ENCODE measurements at regions not wholly inside any gene's neighbourhood (a gene's known extent, or its start where the extent isn't known, plus 50 kb on each side); places are given as distances from the start of the nearest gene placed in this dataset.

- H3K4me3 ChIP-seq (ENCODE audit: low read depth, low read length): no peak overlapping the region
- POLR2A ChIA-PET: no interaction called here
- CTCF ChIA-PET: no interaction called here
- DNase-seq (ENCODE audit: low read depth, low spot score): no peak
- no peak for TF ChIP-seq CTCF (IDR thresholded peaks at IDR 0.05; ENCODE audit: insufficient read depth, low read length, missing control alignments)
These were observed 129.9 kb upstream of the VSTM2B start for GRCh38 chr19:29395734-29396414.

- TF ChIP-seq CTCF (IDR thresholded peaks at IDR 0.05; ENCODE audit: insufficient read depth, low read length, missing control alignments): no peak
- CTCF ChIA-PET: no interaction called here
- POLR2A ChIA-PET: no interaction called here
- H3K4me3 ChIP-seq (ENCODE audit: low read depth, low read length): no peak overlapping the region
- DNase-seq (ENCODE audit: low read depth, low spot score): no peak
These were observed 128.9 kb upstream of the VSTM2B start for GRCh38 chr19:29396925-29397324.

- no peak overlapping the region for H3K4me3 ChIP-seq (ENCODE audit: low read depth, low read length)
- ChIA-PET POLR2A (no interaction called here), CTCF (no interaction called here)
- TF ChIP-seq CTCF (IDR thresholded peaks at IDR 0.05; ENCODE audit: insufficient read depth, low read length, missing control alignments): no peak
- no peak for DNase-seq (ENCODE audit: low read depth, low spot score)
These were observed 128.0 kb upstream of the VSTM2B start for GRCh38 chr19:29397748-29398147.

- ChIA-PET POLR2A (interaction anchor here (0.8 kb wide), 1 partner anchor 301 kb away, joined by 3 read pairs; no protein-coding TSS in a partner anchor), CTCF (no interaction called here)
- no peak overlapping the region for H3K4me3 ChIP-seq (ENCODE audit: low read depth, low read length)
- no peak for TF ChIP-seq CTCF (IDR thresholded peaks at IDR 0.05; ENCODE audit: insufficient read depth, low read length, missing control alignments)
- DNase-seq (ENCODE audit: low read depth, low spot score): no peak
These were observed 126.0 kb upstream of the VSTM2B start for GRCh38 chr19:29399804-29400203.

GRCh38 chr19:29400917-29401711 lies 124.7 kb upstream of the VSTM2B start:
- DNase-seq (ENCODE audit: low read depth, low spot score): no peak
- no peak overlapping the region for H3K4me3 ChIP-seq (ENCODE audit: low read depth, low read length)
- POLR2A ChIA-PET: no interaction called here
- TF ChIP-seq CTCF (IDR thresholded peaks at IDR 0.05; ENCODE audit: insufficient read depth, low read length, missing control alignments): no peak
- CTCF ChIA-PET: no interaction called here

GRCh38 chr19:29401712-29402421 lies 123.9 kb upstream of the VSTM2B start:
- ChIA-PET CTCF (no interaction called here), POLR2A (no interaction called here)
- H3K4me3 ChIP-seq (ENCODE audit: low read depth, low read length): no peak overlapping the region
- no peak for TF ChIP-seq CTCF (IDR thresholded peaks at IDR 0.05; ENCODE audit: insufficient read depth, low read length, missing control alignments)
- no peak for DNase-seq (ENCODE audit: low read depth, low spot score)

Data from AG04449 (cell line).